Cerebellar cortex (tissue), 1 donor: ENCODE measurements at regions not wholly inside any gene's neighbourhood (a gene's known extent, or its start where the extent isn't known, plus 50 kb on each side); places are given as distances from the start of the nearest gene placed in this dataset.
"Not testable (repeated sequence)": the region's sequence is repeated elsewhere in the genome, so short reads cannot be mapped to it uniquely, and the experiment has no call there.

Experiments
- DNase-seq: peaks from one replicate; pipeline ENCODE4 v3.0.0-alpha.2; 2015; ENCODE audit warnings: low spot score

DNA sequence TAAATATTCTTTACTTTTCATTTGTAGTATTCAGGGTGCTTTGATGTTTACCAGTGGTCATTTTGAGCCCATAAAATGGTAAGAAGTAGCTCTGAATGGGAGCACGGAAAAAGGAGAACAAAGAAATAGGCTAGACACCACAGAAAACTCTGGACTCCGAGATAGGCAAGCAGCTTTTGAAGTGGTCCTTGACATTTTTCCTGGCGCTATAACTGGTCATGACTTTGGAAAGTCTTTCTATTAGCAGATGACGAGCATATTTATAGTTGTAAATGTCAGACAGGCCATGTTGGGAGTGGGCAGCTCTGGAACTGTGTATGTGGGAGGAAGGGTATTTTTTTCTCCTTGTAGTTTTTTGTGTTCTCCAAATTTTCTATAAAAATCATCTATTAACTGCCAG, 126.1 kb upstream of the POC5 start:
- DNase-seq: no peak

- DNase-seq: no peak
These were observed 122.3 kb upstream of the POC5 start for GRCh38 chr5:75839547-75839946.

DNA sequence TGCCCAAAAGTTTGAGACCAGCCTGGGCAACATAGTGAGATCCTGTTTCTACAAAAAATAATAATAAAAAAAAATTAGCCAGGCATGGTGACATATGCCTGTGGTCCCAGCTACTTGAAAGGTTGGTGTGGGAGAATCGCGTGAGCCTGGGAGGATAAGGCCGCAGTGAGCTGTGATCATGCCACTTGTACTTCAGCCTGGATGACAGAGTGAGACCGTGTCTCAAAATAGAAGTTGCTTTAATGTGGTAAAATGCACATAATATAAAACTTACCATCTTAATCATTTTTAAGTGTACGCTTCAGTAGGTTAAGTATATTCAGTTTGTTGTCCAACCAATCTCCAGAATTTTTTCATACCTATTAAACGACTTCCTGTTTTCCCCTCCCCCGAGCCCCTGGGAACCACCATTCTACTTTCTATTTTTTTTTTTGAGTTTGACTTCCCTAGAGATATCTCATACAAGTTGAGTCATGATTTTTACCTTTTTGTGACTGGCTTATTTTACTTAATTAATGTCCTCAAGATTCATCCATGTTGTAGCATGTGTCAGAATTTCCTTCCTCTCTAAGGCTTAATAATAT, 120.1 kb upstream of the POC5 start:
- DNase-seq: no peak

- no peak for DNase-seq
These were observed 114.3 kb upstream of the POC5 start for GRCh38 chr5:75831561-75831960.

DNA sequence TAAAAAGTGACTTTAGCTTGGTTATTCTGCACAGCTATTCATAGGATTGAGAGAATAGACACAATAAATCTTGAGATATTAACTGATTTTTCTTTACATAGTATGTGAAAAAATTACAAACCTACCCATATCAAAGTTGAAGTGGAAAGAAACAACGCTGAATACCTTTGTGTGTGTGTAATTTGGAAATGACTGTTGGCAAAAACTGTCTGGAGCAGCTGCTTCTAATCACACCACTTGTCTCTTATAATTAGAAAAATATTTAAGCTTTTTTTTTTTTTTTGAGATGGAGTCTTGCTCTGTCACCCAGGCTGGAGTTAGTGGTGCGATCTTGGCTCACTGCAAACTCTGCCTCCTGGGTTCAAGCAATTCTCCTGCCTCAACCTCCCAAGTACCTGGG, 110.8 kb upstream of the POC5 start:
- DNase-seq: no peak

DNA sequence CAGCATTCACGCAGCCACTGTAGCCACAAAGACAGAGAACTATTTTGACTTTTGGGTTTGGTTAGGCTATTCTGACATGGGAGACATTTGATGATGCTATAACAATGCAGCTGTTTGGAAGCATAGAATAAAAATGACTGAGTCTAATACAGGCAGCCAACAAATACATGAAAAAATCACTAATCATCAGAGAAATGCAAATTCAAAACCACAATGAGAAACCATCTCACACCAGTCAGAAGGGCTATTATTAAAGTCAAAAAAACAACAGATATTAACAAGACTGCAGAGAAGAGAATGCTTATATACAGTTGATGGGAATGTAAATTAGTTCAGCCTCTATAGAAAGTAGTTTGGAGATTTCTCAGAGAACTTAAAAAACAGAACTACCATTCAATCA, 107.1 kb upstream of the POC5 start:
- no peak for DNase-seq

GRCh38 chr5:75823811-75824210, 106.6 kb upstream of the POC5 start:
- DNase-seq: no peak

GRCh38 chr5:75818661-75819060, 101.4 kb upstream of the POC5 start:
- DNase-seq: no peak

DNA sequence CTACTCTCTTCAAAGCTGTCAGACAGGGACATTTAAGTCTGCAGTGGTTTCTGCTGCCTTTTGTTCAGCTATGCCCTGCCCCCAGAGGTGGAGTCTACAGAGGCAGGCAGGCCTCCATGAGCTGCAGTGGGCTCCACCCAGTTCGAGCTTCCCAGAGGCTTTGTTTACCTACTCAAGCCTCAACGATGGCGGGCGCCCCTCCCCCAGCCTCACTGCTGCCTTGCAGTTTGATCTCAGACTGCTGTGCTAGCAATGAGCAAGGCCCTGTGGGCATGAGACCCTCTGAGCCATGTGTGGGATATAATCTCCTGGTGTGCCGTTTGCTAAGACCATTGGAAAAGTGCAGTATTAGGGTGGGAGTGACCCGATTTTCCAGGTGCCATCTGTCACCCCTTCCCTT, 82.5 kb upstream of the POC5 start:
- not testable (repeated sequence) for DNase-seq

- DNase-seq: not testable (repeated sequence)
These were observed 52.1 kb upstream of the POC5 start for GRCh38 chr5:75769338-75769737.
